AG04449 (cell line): ENCODE measurements at regions not wholly inside any gene's neighbourhood (a gene's known extent, or its start where the extent isn't known, plus 50 kb on each side); places are given as distances from the start of the nearest gene placed in this dataset.
"Not testable (repeated sequence)": the region's sequence is repeated elsewhere in the genome, so short reads cannot be mapped to it uniquely, and the experiment has no call there.

Experiments used
- CTCF ChIA-PET: fragments of 350-600 bp; formaldehyde crosslinking; extraction: SDS; loops from one replicate; lab custom pipeline; 2021; ENCODE audit warnings: antibody characterized with exemption; lab: Yijun Ruan, JAX
- POLR2A ChIA-PET: fragments of 400-600, 350-600 bp; formaldehyde crosslinking; extraction: SDS; loops from one replicate; lab custom pipeline; 2020; ENCODE audit warnings: antibody characterized with exemption, inconsistent platforms; lab: Yijun Ruan, JAX
- DNase-seq: peaks from one replicate; pipeline ENCODE4 v3.0.0-alpha.2; 2010; ENCODE audit warnings: low read depth, low spot score
- H3K4me3 ChIP-seq: 2 replicates; pipeline ENCODE4 v1.5.1; 2011; ENCODE audit warnings: low read depth, mild to moderate bottlenecking, control low read depth, low read length
- TF ChIP-seq, protein P1 (sequence below): IDR thresholded peaks from one replicate; pipeline ENCODE4 v1.5.1; 2011; ENCODE audit warnings: mild to moderate bottlenecking, moderate library complexity, low read length, control low read depth, inconsistent platforms; ENCODE audit not compliant: insufficient read depth; ENCODE audit errors: missing control alignments

- POLR2A ChIA-PET = no interaction called here
- DNase-seq = no peak
- peak overlapping the region; percentile 21 for H3K4me3 ChIP-seq
- TF ChIP-seq, protein P1, sequence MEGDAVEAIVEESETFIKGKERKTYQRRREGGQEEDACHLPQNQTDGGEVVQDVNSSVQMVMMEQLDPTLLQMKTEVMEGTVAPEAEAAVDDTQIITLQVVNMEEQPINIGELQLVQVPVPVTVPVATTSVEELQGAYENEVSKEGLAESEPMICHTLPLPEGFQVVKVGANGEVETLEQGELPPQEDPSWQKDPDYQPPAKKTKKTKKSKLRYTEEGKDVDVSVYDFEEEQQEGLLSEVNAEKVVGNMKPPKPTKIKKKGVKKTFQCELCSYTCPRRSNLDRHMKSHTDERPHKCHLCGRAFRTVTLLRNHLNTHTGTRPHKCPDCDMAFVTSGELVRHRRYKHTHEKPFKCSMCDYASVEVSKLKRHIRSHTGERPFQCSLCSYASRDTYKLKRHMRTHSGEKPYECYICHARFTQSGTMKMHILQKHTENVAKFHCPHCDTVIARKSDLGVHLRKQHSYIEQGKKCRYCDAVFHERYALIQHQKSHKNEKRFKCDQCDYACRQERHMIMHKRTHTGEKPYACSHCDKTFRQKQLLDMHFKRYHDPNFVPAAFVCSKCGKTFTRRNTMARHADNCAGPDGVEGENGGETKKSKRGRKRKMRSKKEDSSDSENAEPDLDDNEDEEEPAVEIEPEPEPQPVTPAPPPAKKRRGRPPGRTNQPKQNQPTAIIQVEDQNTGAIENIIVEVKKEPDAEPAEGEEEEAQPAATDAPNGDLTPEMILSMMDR = no peak
- CTCF ChIA-PET = interaction anchor here (0.9 to 1.2 kb wide), 4 partner anchors 11 to 661 kb away, joined by 3 to 4 read pairs (median 3); no protein-coding TSS in a partner anchor
Observed at GRCh38 chr14:71764701-71765382, 167.4 kb upstream of the RGS6 start.

DNA sequence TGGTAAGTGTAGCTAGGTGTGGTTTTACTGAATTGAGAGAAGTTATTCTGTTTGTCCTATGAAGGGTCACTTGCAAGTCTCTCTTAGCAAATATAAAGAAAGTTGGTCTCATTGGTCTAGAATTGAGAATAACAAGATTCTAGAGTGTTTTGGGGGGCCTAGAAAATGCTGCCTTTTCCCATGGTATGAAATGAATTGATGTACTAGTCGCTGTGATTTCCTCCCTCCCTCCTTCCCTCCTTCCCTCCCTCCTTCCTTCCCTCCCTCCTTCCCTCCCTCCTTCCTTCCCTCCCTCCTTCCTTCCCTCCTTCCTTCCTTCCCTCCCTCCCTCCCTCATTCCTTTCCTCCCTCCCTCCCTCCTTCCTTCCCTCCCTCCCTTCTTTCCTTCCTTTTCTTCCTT, 166.7 kb upstream of the RGS6 start:
- no peak overlapping the region for H3K4me3 ChIP-seq
- TF ChIP-seq, protein P1 = no peak
- ChIA-PET POLR2A (no interaction called here), CTCF (interaction anchor here (1.2 kb wide), 1 partner anchor 33 kb away, joined by 3 read pairs; no protein-coding TSS in a partner anchor)
- DNase-seq = no peak

GRCh38 chr14:71770431-71770830, 161.8 kb upstream of the RGS6 start:
- H3K4me3 ChIP-seq = no peak overlapping the region
- ChIA-PET CTCF (no interaction called here), POLR2A (no interaction called here)
- TF ChIP-seq, protein P1 = no peak
- DNase-seq = no peak

GRCh38 chr14:71771421-71771820, 160.8 kb upstream of the RGS6 start:
- DNase-seq, H3K4me3 ChIP-seq, POLR2A ChIA-PET, CTCF ChIA-PET: not testable (repeated sequence)

GRCh38 chr14:71771996-71772395, 160.2 kb upstream of the RGS6 start:
- POLR2A ChIA-PET, DNase-seq, H3K4me3 ChIP-seq, CTCF ChIA-PET: not testable (repeated sequence)

GRCh38 chr14:71773898-71774481, 158.2 kb upstream of the RGS6 start:
- no peak overlapping the region for H3K4me3 ChIP-seq
- CTCF ChIA-PET = interaction anchor here (1.1 kb wide), 1 partner anchor 81 kb away, joined by 3 read pairs; no protein-coding TSS in a partner anchor
- POLR2A ChIA-PET = no interaction called here
- TF ChIP-seq, protein P1 = no peak
- no peak for DNase-seq

- no peak overlapping the region for H3K4me3 ChIP-seq
- DNase-seq = no peak
- CTCF ChIA-PET = interaction anchor here (0.9 to 1.0 kb wide), 2 partner anchors 24 to 610 kb away, joined by 3 read pairs; no protein-coding TSS in a partner anchor
- POLR2A ChIA-PET = no interaction called here
- TF ChIP-seq, protein P1 = no peak
Observed at GRCh38 chr14:71776471-71777360, 155.5 kb upstream of the RGS6 start.
